Myocyte (in vitro differentiated cells): ENCODE measurements at regions not wholly inside any gene's neighbourhood (a gene's known extent, or its start where the extent isn't known, plus 50 kb on each side); places are given as distances from the start of the nearest gene placed in this dataset.
"Not testable (repeated sequence)": the region's sequence is repeated elsewhere in the genome, so short reads cannot be mapped to it uniquely, and the experiment has no call there.

ENCODE experiments used
- DNase-seq: peaks from one replicate; pipeline ENCODE4 v3.0.0-alpha.2; 2012; ENCODE audit warnings: low read depth

GRCh38 chr18:77329651-77330050 lies 80.0 kb downstream of the GALR1 start:
- DNase-seq = no peak

GRCh38 chr18:77334876-77335275 lies 85.2 kb downstream of the GALR1 start:
- DNase-seq = no peak

- no peak for DNase-seq
These were observed 88.0 kb downstream of the GALR1 start for GRCh38 chr18:77337604-77338003.

GRCh38 chr18:77339093-77339492 lies 89.4 kb downstream of the GALR1 start:
- no peak for DNase-seq

- no peak for DNase-seq
These were observed 90.0 kb downstream of the GALR1 start for GRCh38 chr18:77339623-77340022.

- no peak for DNase-seq
These were observed 91.2 kb downstream of the GALR1 start for GRCh38 chr18:77340815-77341214.

- DNase-seq = no peak
These were observed 92.1 kb downstream of the GALR1 start for GRCh38 chr18:77341527-77342325.

- no peak for DNase-seq
These were observed 93.1 kb downstream of the GALR1 start for GRCh38 chr18:77342736-77343135.

GRCh38 chr18:77343846-77344510 lies 94.3 kb downstream of the GALR1 start:
- no peak for DNase-seq

- DNase-seq = no peak
These were observed 95.3 kb downstream of the GALR1 start for GRCh38 chr18:77344786-77345500.

- no peak for DNase-seq
These were observed 96.7 kb downstream of the GALR1 start for GRCh38 chr18:77346208-77346810.

GRCh38 chr18:77353349-77353748 lies 103.7 kb downstream of the GALR1 start:
- DNase-seq = not testable (repeated sequence)

GRCh38 chr18:77359561-77360314 lies 110.1 kb downstream of the GALR1 start:
- DNase-seq = no peak

GRCh38 chr18:77360315-77361190 lies 110.9 kb downstream of the GALR1 start:
- no peak for DNase-seq

- DNase-seq = no peak
These were observed 111.7 kb downstream of the GALR1 start for GRCh38 chr18:77361382-77361781.

- DNase-seq = no peak
These were observed 116.0 kb downstream of the GALR1 start for GRCh38 chr18:77365667-77366066.

GRCh38 chr18:77366067-77366719 lies 116.5 kb downstream of the GALR1 start:
- no peak for DNase-seq

- peak; percentile 11 for DNase-seq
These were observed 117.3 kb downstream of the GALR1 start for GRCh38 chr18:77366720-77367641.
